ENCODE measurements at regions not wholly inside any gene's neighbourhood (a gene's known extent, or its start where the extent isn't known, plus 50 kb on each side); places are given as distances from the start of the nearest gene placed in this dataset.
A peak's percentile ranks its signal among the peaks of the same experiment; 100 is the strongest.

- TF ChIP-seq ZBTB40 (IDR thresholded peaks at IDR 0.05) (peak; percentile 79), ZBTB40 (CRISPR knock-in tag; IDR thresholded peaks at IDR 0.05) (no peak), XRCC3 (IDR thresholded peaks at IDR 0.05) (no peak), AFF4 (CRISPR knock-in tag; IDR thresholded peaks at IDR 0.05) (peak; percentile 52; the same call in 1 of the 2 replicates), CBX5 (IDR thresholded peaks at IDR 0.05; ENCODE audit: borderline replicate concordance, low read depth) (no peak), AFF1 (IDR thresholded peaks at IDR 0.05; ENCODE audit: low read depth in 1 of 2, partially characterized antibody in 2 of 2) (peak in 1 of 2 experiments; percentile 89), C11orf30 (IDR thresholded peaks at IDR 0.05; ENCODE audit: low read depth) (peak; percentile 95), ZNF124 (CRISPR knock-in tag; IDR thresholded peaks at IDR 0.05) (no peak), ARID2 (IDR thresholded peaks at IDR 0.05) (peak; percentile 83)
Measured at GRCh38 chr2:134118279-134119116, 135.4 kb upstream of the MGAT5 start (continued).
